Transverse colon (tissue), 4 donors: ENCODE measurements at regions not wholly inside any gene's neighbourhood (a gene's known extent, or its start where the extent isn't known, plus 50 kb on each side); places are given as distances from the start of the nearest gene placed in this dataset.

Experiments
- DNase-seq: peaks from one replicate; pipeline ENCODE4 v3.0.0-alpha.2; 2019
- H3K27ac ChIP-seq, 4 donors: fragments of 200-600 bp; sonication (generic); 2 replicates each; pipeline ENCODE4 v1.5.1; 2016 to 2018; ENCODE audit warnings: inconsistent platforms in 4 of 4
- H3K27me3 ChIP-seq: fragments of 200-600 bp; sonication (generic); 2 replicates; pipeline ENCODE4 v1.5.1; 2017; ENCODE audit warnings: inconsistent platforms
- H3K36me3 ChIP-seq, 4 donors: fragments of 200-600 bp; sonication (generic); 2 replicates each; pipeline ENCODE4 v1.5.1; 2017 to 2019; ENCODE audit warnings: inconsistent platforms in 4 of 4
- H3K4me1 ChIP-seq, 4 donors: fragments of 200-600 bp; sonication (generic); 2 replicates each; pipeline ENCODE4 v1.5.1; 2017 to 2020; ENCODE audit warnings: inconsistent platforms in 4 of 4
- H3K4me3 ChIP-seq, 4 donors: fragments of 200-600 bp; sonication (generic); 1 replicate in 1 of 4; 2 replicates in 3 of 4; pipeline versions ENCODE4 v1.5.1 to v1.6.1; 2017 to 2019; ENCODE audit warnings: inconsistent platforms in 4 of 4
- H3K9me3 ChIP-seq, 2 donors: fragments of 200-600 bp; sonication (generic); 2 replicates each; pipeline ENCODE4 v1.5.1; 2017 to 2019; ENCODE audit warnings: inconsistent platforms in 2 of 2
- EP300 ChIP-seq: sonication (generic); formaldehyde crosslinking; IDR thresholded peaks from one replicate; pipeline ENCODE4 v1.6.1; 2017; ENCODE audit warnings: antibody characterized with exemption, low read depth
- POLR2A ChIP-seq: fragments of 450-650 bp; IDR thresholded peaks from one replicate; pipeline ENCODE4 v1.6.1; 2016; ENCODE audit warnings: antibody characterized with exemption, mild to moderate bottlenecking, moderate library complexity
- POLR2AphosphoS5 ChIP-seq, 3 donors: sonication (generic); formaldehyde crosslinking; IDR thresholded peaks; one replicate each; pipeline ENCODE4 v1.6.1; 2016; ENCODE audit warnings: antibody characterized with exemption in 3 of 3
- WGBS, 2 donors: methylation state at CpG; one replicate each; pipeline ENCODE4 v1.1.5; 2018; ENCODE audit warnings: low coverage in 1 of 2; 5-methylcytosine and 5-hydroxymethylcytosine counted together
- in situ Hi-C, 4 donors: fragments of 200-750 bp; cut with MboI; loops; one replicate each; pipeline versions ENCODE4 v1.15.0 to v1.15.1; 2017; ENCODE audit warnings: low sequenced_read_pairs in 3 of 4, low pct_ligation_motif_present in 1 of 4, low pct_unique_long_range_greater_than_20kb in 1 of 4
- intact Hi-C: fragments of 100-400 bp; cut with DNase I; formaldehyde crosslinking; loops from one replicate; pipeline ENCODE4 v1.15.1; 2023; ENCODE audit warnings: low total_unique reads
- TF ChIP-seq, protein P1 (sequence below), 5 experiments: fragments of 200-600 bp in 3 of 5; fragments of 450-650 bp in 2 of 5; sonication (generic) in 3 of 5; IDR thresholded peaks; 1 replicate in 2 of 5; 2 replicates in 3 of 5; pipeline ENCODE4 v1.5.1; 2016 to 2017; ENCODE audit warnings: antibody characterized with exemption in 5 of 5, inconsistent platforms in 3 of 5, mild to moderate bottlenecking in 2 of 5, moderate library complexity in 1 of 5

DNA sequence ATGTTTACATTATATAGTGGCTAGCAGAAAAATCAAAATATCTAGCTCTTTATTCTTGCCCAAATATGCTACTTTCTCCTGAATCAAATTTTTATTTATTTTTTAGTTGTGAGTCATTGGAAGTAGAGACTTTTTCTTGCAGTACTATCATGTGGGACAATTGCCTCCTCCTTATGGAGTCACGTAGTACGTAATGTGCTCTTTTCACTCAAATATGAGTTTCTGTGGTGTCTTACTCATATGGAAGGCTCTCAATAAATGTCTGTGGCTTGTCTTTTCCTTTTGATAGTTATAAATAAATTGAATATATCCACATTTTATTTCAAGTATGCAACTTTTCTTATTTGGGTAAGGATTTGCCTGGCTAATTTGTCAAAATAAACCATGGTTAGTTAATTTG lies 1411.0 kb upstream of the SLC10A2 start:
- 90 to 95% methylated on average over 2 of the region's 2 CpGs for WGBS, 2 donors
- no peak overlapping the region for H3K4me3 ChIP-seq
- H3K9me3 ChIP-seq, result no peaks in the 10 kb centered on the region
- DNase-seq, result no peak
- no peak for TF ChIP-seq POLR2AphosphoS5 (IDR thresholded peaks at IDR 0.05)
- TF ChIP-seq POLR2A, result no peak
- no peak for TF ChIP-seq EP300
- TF ChIP-seq, protein P1, sequence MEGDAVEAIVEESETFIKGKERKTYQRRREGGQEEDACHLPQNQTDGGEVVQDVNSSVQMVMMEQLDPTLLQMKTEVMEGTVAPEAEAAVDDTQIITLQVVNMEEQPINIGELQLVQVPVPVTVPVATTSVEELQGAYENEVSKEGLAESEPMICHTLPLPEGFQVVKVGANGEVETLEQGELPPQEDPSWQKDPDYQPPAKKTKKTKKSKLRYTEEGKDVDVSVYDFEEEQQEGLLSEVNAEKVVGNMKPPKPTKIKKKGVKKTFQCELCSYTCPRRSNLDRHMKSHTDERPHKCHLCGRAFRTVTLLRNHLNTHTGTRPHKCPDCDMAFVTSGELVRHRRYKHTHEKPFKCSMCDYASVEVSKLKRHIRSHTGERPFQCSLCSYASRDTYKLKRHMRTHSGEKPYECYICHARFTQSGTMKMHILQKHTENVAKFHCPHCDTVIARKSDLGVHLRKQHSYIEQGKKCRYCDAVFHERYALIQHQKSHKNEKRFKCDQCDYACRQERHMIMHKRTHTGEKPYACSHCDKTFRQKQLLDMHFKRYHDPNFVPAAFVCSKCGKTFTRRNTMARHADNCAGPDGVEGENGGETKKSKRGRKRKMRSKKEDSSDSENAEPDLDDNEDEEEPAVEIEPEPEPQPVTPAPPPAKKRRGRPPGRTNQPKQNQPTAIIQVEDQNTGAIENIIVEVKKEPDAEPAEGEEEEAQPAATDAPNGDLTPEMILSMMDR (IDR thresholded peaks at IDR 0.05), result no peak
- H3K27me3 ChIP-seq, result no peaks in the 10 kb centered on the region
- in situ Hi-C loops (no loop called here), intact Hi-C loops (no loop called here)
- H3K4me1 ChIP-seq, result no peaks in the 10 kb centered on the region
- no peaks in the 10 kb centered on the region for H3K36me3 ChIP-seq
- H3K27ac ChIP-seq, result no peak overlapping the region

DNA sequence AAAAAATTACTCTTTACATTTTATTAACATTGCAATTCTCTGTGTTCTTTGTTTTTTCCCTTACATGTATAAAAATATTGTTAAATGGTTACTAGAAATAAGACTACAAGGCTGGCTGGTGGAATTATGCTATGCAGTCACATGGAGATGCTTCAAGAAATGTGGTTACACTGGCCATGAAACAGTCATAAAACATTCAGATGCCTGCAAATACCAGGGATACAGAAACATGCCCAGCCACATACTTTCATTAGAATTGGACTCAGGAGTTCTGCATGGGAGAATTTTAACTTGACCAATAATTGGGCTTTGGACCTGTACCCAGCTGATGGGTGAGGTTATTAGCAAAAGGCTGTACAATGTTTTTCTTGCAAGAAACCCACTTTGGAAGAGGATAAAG lies 1407.7 kb upstream of the SLC10A2 start:
- TF ChIP-seq, protein P1 (IDR thresholded peaks at IDR 0.05), result no peak
- TF ChIP-seq POLR2A (no peak), EP300 (no peak), POLR2AphosphoS5 (IDR thresholded peaks at IDR 0.05) (no peak)
- intact Hi-C loops (no loop called here), in situ Hi-C loops (no loop called here)
- no peaks in the 10 kb centered on the region for H3K4me1 ChIP-seq
- no peak overlapping the region for H3K4me3 ChIP-seq
- no peak overlapping the region for H3K27ac ChIP-seq
- DNase-seq, result no peak
- H3K9me3 ChIP-seq, result no peaks in the 10 kb centered on the region
- H3K27me3 ChIP-seq, result no peaks in the 10 kb centered on the region
- no peaks in the 10 kb centered on the region for H3K36me3 ChIP-seq

DNA sequence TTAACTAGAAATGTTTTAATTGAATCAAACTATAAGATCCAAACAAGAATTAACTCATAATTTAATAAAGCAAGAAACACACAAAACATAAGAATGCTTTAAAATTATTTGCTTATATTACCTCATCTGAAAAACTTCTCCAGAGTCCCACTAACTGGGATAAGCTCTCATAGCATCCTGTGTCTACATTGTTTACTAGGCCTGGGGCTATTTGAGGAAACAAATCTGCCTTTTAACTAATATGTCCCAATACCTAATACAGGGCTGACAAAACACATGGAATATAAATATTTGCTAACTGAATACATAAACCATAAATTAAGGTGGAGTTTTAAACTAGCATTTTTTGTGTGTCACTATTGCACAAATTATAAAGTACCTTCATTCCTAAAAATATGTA lies 1399.8 kb upstream of the SLC10A2 start:
- Histone ChIP-seq H3K9me3 (no peaks in the 10 kb centered on the region), H3K4me1 (no peaks in the 10 kb centered on the region), H3K27me3 (no peaks in the 10 kb centered on the region), H3K27ac (no peak overlapping the region), H3K4me3 (no peak overlapping the region), H3K36me3 (no peaks in the 10 kb centered on the region)
- TF ChIP-seq, protein P1 (IDR thresholded peaks at IDR 0.05), result no peak
- TF ChIP-seq POLR2AphosphoS5 (IDR thresholded peaks at IDR 0.05) (no peak), EP300 (no peak)
- intact Hi-C loops (no loop called here), in situ Hi-C loops (no loop called here)
- DNase-seq, result no peak

DNA sequence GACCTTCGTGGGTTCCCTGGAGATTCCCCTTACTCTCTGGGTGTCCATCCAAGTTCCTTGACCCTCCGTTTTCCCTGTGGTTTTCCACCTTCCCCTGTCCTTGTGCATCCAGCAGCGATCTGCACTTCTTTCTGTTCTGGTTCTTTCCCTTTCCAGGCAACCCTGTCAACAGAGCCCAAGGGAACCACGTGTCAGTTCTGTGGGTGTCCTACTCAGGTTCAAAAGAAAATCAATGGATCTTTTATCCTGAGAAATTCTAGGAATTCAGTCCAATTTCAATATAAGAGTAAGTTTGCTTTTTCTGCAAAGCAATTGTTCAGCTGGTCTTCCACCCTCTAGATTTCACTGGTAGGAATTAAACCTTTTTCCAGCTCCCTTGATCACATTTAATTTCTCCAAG lies 1394.8 kb upstream of the SLC10A2 start:
- no peaks in the 10 kb centered on the region for H3K27me3 ChIP-seq
- H3K4me1 ChIP-seq, result no peaks in the 10 kb centered on the region
- in situ Hi-C loops (no loop called here), intact Hi-C loops (no loop called here)
- H3K36me3 ChIP-seq, result no peaks in the 10 kb centered on the region
- H3K9me3 ChIP-seq, result no peaks in the 10 kb centered on the region
- TF ChIP-seq POLR2AphosphoS5 (IDR thresholded peaks at IDR 0.05) (no peak), EP300 (no peak), POLR2A (no peak)
- TF ChIP-seq, protein P1 (IDR thresholded peaks at IDR 0.05), result no peak
- no peak for DNase-seq
- no peak overlapping the region for H3K4me3 ChIP-seq
- 56 to 64% methylated on average over 4 of the region's 4 CpGs for WGBS, 2 donors
- no peak overlapping the region for H3K27ac ChIP-seq
